CD4-positive, alpha-beta T cell treated with Interleukin-21 for 1 hour (primary cell): ENCODE measurements at regions not wholly inside any gene's neighbourhood (a gene's known extent, or its start where the extent isn't known, plus 50 kb on each side); places are given as distances from the start of the nearest gene placed in this dataset.

ENCODE experiments used
- DNase-seq: peaks from one replicate; pipeline ENCODE4 v3.0.0-alpha.2; 2020

DNA sequence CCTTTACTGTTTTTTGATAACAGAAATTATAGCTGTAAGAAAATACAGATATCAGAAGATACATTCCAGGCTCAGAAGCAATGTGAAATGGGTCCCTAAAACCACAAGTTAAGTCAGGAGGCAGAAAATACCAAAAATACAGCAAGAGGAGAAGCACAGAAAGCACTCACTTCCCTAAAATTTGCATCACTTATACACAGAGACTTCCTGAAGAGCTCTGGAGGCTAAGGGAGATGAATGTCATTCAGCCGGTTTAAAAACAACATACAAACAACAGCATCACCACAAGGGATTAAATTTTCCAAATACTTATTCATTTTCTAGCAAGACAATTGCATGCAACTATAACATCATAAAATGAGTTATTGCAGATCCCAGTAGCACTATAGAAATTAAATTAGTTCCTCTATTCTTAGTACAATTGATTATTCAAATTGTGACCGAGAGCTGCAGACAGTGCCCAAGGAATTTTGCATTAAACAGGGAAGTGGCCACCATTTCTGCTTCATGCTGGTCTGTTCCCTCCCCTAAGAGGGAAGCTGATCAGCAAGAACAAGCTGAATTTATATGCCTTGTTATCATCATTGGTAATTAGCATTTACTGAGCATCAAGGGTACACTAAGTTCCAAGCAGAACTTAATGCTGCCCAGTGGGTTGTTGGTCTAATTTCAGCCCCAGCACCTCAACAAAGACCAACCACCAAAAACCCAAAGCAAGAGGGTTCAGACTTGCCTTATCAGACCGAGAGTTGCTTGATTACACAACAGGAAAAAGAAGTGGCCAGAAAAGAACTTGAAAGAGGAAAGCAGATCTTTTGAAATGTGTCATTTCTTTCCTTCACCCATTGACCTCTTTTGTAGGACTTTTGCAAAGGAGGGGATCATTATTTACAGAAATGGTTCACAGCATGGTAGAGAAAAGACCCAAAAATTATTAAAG, 140.7 kb downstream of the KCTD12 start:
- no peak for DNase-seq

DNA sequence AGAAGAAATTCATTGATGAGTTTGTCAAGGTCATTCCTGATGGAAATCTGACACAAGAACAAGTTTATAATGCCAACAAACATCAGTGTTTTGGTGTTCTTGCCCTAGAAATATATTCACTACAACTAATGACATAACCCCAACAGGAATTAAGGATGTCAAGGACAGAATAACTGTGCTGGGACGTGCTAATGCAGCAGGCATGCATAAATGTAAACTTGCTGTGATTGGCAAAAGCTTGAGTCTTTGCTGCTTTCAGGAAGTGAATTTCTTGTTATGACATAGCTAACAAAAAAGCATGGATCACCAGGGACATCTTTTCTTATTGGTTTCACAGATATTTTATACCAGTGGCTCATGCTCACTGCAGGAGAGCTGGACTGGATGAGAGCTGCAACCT, 144.6 kb downstream of the KCTD12 start:
- no peak for DNase-seq

DNA sequence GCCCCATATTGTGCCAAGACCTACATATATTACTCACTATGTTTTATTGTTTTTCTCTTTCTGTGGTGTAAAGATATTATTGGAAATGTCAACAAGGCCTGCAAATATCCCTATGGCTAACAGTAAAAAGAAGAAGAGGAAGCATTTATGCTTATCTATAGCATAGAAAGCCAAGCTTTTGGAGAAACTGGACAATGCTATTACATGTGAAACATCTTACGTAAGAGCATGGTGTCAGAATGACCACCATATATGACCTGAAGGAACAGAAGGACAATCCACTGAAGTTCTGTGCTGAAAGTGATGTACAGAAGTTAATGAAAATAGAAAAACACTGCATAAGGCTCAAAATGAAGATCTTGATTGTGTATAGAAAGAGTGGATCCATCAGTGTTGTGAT, 145.2 kb downstream of the KCTD12 start:
- DNase-seq, result no peak

DNA sequence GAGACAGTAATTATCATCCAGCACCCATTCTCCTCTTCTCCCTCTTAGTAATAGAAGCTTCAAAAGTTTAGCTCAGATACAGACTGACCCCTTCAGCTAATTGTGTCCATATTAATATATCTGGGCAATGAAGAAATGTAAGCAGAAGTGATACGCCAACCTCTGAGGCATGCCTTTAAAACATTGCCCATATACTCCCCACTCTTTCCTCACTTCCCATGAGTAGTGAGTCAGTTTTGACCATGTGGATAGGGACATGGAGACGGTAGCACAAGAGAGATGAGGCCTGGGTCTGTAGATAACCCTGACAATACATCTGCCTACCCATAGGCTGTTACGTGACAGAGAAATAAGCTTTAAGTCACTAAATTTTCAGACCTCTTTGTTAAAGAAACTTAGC, 147.6 kb downstream of the KCTD12 start:
- DNase-seq, result no peak

DNA sequence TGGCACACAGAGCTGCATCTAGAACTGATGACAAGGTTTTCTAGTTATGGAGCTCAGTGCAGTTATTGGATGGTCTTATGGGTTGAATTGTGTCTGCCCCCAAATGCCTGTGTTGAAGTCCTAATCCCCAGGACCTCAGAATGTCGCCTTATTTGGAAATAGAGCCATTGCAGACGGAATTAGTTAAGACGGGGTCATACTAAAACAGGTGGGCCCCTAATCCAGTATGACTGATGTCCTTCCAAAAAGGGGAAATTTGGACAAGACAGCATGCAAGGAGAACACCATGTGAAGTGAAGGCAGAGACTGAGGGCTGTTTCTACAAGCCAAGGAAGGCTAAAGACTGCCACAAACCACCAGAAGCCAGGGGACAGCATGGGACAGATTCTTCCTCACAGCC, 148.7 kb downstream of the KCTD12 start:
- no peak for DNase-seq

DNA sequence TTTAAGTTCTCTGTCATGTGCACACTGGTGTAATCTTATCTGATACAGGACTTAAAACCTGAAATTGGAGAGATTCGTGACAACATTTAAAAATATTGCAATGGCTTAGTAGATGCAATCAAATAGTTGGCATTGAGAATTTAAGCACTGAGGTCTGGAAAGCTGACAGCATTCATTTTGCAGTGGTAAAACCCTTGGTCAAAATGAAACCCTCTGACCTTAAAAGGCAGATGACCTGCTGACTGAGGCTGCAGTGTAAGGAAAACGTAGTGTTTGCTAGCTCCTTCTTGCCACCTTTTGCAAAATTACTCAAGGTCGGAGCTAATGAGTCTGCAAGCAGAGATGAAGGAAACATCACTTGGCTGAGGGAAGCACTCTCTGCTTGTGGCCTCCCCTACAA, 150.6 kb downstream of the KCTD12 start:
- no peak for DNase-seq

DNA sequence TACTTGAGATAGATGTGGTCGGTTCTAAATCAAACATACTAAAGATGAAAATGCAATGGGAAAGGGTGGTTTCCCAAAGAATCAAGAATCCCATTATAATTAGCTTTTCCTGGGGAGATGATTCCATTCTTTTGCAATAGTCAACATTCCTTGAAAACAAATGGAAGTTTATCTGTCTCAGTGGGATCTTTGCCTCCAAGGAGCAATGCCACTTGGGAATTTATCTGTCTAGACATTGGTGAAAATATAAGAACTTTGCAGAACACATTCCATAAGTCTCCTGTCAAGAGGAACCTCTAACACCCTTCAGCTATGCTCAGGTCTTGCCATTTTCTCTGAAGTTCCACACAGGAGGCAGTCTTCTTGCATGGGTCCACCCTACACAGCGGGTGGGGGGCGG, 152.5 kb downstream of the KCTD12 start:
- no peak for DNase-seq

DNA sequence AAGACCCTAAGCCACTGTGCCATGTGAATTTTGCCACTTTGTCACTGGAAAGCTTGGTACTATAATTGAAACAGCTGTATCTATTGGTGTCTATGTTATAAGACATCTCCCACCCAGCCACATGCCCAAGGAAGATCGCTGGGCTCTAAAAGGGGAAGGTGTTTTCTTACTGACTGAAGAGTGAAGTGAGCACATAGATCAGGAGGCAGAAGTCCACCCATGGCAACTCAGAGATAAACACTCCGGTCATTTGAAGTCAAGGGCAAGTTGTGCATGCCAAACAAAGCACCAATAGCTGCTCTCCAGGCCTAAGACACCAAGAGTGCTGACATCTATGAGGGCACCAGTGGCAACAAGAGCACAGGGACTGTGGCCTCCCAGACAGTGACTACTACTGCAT, 153.8 kb downstream of the KCTD12 start:
- DNase-seq, result no peak

DNA sequence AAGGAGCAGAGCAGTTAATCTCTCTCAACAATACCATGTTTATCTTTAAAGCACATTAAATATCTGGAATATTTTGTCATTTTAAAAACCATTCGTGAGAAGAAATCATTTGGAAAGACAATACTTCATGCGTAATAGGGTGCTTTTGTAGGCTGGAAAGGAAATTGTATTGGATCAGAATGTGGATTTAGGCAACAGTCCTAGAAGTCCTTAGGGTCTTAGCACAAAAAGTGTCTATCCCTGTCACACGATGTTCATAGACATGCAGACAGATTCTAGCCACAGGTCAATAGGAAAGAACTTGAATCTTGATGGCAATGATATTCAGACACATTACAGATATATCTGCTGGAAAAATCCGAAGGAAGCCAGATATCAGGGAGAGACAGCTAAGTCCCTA, 156.0 kb downstream of the KCTD12 start:
- DNase-seq, result no peak

DNA sequence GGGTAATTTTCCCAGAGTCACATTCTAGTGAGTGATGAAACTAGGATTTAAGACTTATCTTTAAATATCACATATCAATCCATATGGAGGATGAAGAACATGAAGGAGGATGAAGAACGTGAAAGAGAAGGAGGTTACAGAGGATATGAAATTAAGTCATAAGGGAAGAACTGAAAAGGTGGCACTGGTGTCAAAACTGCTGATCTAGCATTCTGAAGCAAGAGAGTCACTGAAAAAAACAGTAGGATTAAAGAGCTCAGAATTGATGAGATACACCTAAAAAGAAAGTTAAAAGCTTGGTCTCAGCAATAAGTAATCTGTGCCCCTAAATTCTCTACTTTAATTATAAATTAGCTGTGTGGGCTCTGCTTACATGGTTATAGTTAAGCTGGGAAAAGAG, 156.5 kb downstream of the KCTD12 start:
- no peak for DNase-seq

DNA sequence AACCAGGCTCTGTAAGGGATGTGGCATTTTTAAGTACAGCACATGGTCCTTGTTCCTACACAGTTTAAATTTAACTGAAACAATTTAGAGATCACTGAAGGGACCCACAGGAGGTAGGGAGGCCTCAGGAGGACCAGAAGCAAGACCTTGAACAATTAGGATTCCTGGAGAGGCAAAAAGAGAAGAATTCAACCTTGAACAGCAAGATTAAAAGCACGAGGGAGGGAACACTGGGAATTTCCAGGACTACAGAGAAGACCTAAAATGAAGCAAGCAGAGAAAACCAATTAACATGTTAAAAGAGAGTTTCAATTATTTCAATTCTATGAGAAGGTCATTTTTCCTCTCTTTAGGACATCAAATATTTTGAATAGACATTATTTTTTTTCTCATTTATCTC, 160.3 kb downstream of the KCTD12 start:
- DNase-seq, result no peak

DNA sequence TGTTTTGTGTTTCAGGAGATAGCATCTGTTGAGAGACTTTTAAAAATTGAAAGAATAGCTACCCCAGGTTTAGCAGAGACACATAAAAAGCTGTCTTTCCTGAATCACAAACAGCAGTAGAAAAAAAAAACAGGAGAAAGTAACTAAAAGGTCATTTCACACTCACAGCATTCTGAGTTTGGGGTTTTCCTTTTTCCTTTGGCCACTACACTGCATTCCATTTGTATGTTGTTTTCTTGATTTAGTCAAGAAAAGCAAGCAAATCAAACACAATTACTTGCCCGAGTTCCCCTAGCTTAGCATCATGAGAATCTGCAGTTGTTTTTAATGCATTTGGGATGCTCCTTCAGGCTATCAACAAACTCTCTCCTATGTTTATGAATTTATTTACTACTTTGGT, 161.0 kb downstream of the KCTD12 start:
- no peak for DNase-seq

DNA sequence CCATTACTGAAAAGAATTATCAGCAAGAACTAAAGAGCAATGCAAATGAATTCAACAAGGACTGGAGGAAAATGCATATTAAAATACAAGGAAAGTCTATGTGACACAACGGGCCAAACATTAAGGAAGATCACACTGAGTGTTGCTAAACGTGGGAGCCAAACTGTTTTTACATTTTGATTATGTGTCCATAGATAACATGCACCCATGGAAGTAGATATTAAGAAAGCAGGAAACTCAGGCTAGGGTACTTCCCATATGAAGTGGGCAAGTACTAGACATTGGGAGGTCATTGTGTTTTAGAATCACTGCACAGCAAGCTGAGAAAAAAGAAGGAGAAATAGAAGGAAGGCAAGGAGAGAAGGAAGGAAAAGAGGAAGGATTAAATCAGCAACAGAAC, 161.8 kb downstream of the KCTD12 start:
- DNase-seq, result no peak

DNA sequence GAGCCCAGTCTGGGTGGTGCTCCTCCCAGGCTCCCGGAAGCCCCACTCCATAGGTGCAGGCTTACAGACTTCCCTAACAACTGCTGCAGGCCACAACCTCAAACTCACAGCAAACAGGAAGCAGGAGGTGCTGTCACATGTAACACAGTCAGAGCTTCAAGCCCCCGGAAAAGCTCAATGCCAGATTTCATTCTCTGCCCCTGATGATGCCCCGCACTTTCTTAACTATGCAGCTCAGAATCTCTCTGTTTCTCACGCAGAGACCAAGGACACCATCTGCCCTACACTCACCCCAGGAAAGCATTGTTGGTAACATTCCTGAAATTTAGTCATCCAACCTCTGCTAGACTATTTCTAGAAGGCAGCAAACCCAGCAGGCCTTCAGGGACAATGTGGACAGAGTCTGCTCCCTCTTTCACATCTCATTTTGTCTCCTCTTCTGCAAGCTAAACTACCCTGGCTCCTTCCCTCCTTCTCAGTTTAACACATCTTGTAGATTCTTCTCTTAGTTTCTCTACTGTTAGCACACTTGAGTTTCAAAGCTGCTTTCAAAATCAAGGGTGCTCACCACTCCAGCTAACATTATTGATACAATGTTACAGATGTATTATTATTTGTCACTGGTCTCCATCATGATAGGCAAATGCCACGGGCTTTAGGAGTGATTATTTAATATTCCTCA, 162.5 kb downstream of the KCTD12 start:
- peak; percentile 5 for DNase-seq

DNA sequence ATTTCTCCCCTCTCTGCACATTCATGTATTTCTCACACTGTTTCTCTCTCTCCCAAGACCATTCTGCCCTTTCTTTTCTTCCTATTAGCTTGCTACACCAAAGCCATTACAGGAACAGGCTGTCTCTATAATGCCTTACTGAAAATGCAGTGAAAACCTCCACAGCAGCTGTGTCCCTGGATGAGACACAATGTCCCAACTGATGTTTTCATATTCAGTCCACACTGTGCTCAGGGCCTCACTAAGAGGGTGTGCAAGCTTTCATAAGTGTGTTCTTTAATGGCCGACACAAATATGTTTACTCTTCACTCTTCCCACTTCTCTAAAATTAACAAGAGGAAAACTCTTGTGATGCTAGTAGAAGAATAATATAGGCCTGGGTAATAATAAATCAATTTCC, 163.4 kb downstream of the KCTD12 start:
- no peak for DNase-seq

DNA sequence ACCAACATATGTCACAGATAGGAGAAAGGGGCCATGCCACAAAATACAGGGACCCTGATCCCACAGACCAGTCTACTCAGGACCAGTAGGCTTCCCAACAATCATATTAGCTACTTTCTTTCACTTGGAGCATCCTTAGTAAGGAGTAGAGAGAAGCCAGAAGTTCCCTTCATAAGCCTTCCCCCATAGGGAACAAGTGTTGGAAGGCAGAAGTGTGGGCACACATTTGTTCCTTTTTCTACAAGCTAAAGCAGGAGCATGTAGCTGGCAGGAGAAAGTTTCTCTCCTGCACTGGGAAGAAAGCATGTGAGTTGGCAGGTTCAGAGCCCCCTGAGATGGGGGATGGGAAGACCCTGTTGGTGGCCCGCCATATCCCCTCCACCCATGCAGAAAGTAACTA, 165.4 kb downstream of the KCTD12 start:
- no peak for DNase-seq

DNA sequence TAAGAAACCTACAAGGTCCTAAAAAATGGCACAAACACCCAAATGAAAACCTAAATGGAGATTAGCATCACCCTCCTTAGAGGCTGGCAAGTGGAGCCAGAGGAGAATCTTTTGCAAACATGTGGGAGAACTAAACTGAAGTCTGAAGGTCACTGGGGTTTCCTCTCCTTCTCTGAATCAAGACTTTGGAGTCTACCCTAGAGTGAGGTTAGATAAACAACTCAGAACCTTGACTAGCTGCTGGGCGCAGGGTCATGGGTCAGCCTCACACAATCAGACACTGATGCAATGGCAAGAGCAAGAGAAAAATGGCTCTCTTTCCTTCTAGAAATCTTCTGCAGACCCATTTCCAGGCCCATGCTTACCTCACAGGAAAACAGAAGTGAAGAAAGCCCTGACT, 165.8 kb downstream of the KCTD12 start:
- no peak for DNase-seq

DNA sequence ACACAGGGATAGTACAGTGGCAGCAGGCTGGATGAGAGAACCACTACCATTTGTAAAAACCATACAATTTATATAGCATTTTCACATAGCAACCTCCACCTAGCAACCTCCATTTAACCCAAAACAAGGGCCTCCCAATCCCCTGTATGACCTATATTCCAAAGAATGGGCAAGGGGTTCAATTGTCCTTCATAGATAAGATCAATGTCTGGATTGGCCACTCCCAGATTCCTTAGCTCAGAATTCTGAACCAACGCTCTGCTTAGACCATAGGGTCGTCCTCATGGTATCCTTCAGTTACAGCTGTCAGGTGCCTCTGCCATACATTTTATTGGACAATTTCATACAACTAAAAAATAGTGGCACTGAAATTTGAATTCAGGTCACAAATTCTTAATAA, 166.2 kb downstream of the KCTD12 start:
- DNase-seq, result no peak

DNA sequence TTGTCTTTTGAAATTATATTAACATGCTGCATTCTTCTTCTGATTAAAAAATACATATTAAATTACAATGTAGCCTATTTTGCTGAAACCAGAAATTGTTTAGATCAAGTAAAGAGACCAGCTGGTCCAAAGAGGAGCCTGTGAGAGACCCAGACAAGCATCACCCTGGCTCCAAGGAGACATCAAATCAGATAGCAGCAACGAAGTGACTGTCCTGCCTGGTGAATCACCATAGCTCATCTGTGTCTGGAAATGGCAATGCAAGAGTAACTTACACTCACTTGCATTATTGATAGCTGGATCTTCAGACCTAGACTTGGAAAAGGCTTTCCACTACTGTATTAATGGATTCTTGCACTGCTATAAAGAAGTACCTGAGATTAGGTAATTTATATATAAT, 169.1 kb downstream of the KCTD12 start:
- no peak for DNase-seq

DNA sequence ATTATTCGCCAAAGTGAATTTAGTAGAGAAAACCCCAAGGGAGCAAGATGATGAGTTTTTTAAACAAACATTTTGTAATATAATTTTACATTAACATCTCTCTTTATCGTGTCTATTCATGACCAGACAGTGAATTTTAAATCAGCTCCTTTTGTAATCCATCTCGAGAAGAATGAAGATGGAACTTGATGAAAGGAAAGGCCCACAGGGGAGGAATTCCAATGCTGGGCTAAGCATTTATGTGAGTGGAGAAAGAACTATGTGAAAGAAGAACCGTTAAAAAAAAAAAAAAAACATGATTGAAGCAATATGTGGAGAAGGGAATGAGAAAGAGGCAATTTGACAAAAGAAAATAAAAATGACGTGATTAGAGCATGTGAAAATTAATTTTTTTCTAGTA, 170.6 kb downstream of the KCTD12 start:
- no peak for DNase-seq

DNA sequence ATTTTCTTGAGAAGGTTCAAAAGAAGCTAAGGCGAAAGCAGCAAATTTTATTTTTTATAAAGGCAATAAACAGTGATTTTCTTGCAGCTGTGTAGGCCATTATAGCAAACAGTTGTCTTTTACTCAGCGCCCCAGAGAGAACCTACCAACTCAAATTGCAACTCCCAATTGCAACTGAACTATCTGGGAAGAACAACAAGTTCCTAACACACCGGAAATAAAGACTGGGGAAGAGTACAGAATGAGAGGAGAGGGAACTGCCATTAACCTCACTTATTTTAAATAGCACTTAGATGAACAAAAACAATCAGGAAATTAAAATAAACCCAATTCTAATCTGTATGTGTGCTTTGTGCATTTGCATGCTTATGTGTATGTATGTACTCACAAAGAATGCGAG, 171.1 kb downstream of the KCTD12 start:
- DNase-seq, result no peak

DNA sequence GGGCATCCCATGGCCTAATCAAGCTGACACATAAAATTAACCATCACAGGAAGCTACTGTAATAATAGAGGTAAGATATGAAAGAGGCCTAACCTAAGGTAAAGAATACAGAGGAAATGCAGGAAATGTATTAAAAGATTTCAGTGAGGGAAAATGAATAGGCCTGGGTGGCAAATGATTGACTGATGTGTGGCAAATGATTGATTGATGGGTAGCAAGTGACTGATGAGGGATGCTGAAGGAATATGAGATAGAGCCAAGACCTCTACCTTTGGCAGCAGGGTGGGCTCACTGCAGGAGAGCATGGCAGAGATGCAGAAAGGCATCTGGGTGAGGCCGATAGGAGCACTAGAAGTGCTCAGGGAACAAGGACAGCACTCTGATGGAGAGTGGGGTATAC, 172.9 kb downstream of the KCTD12 start:
- no peak for DNase-seq

DNA sequence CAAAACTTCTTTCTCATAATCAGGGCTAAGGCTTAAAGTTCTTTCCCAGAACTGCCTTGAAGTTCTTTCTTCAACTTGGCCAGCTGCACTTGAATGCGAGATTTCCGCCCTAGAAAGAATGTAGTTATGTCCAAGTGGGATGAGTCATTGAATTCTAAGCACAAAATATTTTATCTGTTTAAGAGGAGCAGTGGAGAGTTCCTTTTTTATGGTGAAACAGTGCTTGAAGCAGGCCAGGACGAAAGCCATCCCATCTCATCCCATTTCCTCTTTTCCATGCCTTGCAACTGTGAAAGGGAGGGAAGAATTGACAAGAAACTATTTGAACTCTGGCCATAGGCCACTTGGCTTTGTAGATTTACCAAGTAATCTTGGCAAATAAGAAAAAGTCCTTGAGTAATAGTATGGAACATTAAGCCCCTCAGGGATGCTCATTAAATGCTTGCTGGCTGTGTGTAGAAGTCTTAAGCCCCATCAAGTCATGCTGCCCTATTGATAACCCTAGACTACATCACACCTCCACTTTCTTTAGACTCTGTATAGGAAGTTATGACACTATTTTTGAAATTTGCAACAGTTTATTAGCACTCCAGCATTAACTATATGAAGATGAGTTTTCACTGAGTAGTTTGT, 174.5 kb downstream of the KCTD12 start:
- no peak for DNase-seq

DNA sequence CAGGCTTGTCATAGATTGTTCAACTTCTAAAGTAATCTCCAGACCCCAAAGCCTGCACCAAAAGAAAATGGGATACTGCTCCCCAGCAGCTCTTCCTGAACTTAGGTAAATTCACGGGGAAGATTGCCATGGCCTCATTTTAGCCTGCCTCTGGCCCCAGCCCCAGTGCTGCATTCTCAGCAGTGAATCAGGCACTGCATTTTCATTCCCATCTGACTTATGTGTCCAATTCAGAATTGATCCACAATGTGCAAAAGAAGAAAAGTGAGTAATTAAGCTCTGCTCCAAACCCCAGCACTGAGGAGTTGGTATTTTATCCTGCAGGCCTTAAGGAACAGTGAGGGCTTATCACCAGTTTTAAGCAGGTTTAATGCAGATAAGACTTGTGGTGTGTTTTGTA, 176.4 kb downstream of the KCTD12 start:
- no peak for DNase-seq
